Middle frontal gyrus (tissue), 1 donor: ENCODE measurements at regions not wholly inside any gene's neighbourhood (a gene's known extent, or its start where the extent isn't known, plus 50 kb on each side); places are given as distances from the start of the nearest gene placed in this dataset.

ENCODE experiments used
- DNase-seq: peaks from one replicate; pipeline ENCODE4 v3.0.0-alpha.2; 2015; ENCODE audit warnings: low spot score; ENCODE audit errors: extremely low spot score

DNA sequence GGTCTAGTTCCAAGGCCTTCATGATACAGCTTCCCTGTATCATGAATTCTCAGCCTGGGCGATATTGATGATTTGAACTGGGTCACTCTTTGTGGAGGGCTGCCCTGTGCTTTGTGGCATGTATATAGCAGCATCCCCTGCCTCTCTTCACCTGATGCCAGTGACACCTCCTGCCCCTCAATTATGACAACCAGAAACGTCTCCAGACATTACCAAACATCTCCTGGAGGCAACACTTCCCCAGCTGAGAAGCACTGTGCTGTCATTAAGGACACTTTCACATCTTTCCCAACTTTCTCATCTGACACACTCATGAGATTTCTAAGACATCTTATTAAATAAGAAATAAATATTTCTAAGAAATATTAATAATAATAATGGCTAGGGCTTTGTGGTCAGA is 315.3 kb downstream of the BCL11B start:
- no peak for DNase-seq

DNA sequence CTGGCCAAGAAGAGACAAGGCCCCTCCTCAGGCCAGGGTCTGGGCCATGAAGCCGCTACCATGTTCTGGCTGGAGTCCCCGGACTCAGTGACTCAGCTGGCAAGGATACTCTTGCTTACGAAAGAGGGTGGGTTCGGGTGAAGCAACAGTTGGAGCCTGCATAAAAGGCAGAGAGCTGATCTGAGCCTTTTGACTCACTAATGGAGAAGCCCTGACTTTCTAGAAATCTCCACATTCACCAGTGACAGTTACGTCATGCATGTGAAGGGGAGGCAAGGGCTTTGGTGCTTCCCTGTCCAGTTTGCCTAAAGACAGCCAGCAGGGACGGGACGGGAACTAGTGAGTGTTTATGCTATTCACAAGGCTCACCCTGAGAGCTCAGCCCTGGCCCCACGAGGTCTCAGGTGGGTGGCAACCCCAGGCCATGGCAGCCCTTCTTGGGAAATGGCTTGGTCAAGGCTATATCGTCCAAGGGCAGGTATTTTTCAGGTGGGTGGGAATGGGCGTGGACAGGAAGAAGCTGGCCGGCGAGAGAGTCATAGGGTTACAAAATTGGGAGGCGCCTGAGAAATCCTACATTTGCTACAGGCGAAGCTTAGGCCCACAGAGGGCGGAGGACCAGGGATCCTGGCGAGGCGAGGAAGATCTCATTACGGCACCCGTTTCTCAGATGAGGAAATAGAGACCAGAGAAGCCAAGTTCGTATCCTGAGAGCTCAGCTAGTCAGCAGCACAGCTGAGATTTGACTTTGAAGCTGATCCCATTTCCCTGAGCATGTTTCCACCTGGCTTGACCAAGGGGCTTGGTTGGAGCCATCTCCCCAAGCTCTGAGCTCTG is 314.6 kb downstream of the BCL11B start:
- no peak for DNase-seq

- no peak for DNase-seq
Observed at GRCh38 chr14:98958048-98958631, 313.9 kb downstream of the BCL11B start.

DNA sequence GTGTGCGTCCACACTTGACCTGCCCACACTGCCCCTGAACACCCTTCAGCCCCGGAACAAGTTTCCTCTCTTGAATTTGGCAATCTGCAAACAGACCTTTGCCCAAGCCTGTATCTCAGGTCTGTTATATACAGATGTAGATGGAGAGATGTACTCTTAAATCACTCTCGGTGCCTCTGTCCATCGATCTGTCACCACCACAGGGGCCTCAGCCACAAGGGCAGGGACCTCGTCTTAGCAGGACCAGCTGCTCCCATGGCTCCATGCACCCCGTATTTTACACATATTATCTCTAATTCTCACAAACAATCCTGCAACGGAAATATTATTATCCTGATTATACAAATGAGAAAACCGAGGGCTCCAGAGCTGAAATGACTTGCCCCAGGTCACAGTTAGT is 313.4 kb downstream of the BCL11B start:
- no peak for DNase-seq

- DNase-seq = no peak
Observed at GRCh38 chr14:98959410-98959809, 312.6 kb downstream of the BCL11B start.

DNA sequence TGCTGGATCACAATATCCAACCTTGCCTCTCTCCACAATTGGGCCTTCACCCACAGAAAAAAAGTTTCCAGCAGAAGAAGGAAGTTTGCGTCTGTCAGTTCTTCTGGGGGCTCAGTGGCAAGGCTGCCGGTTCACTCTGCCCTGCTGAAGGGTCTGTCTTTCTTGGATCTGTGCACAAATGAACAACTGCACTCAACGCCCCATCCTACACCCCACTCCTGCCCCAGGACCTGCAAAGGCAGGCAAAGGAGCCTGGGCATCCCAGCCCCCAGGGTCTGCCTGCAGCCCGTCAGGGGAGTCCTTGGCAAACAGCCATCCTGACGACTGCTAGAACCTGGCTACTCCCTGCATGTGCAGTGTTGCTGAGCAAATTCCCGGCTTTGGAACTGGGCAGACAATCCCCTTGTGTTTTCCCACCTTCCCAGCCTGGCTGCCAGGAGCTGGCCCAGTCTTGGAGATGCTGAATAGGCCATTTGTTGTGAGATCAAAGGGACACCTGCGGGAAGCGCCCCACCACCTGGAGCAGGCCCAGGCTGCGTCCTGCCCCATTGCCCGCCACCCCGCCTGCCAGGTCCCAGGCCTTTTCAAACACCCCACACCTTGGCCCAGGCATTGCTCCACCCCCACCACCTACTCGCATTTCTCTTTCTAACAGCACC is 311.9 kb downstream of the BCL11B start:
- no peak for DNase-seq

- no peak for DNase-seq
Observed at GRCh38 chr14:98960617-98961013, 311.4 kb downstream of the BCL11B start.

DNA sequence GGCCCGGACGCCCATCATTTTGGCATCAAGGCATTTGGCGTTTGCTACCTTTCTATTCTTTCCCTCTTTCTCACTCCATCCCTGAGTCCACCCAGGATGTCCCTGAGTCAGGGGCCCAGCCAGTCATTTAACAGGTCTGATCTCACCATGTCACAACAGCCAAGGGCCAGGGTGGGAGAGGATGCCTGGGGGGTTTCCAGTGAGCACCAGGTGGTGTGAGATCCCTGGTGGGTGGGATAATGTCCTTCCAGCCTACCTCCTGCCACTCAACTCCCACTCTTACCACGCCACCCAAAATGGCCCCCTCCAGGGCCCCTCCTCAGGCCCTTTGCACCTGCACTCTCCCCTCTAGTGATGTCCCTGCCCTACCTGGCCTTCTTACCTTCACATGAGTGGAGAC is 310.8 kb downstream of the BCL11B start:
- DNase-seq = no peak

DNA sequence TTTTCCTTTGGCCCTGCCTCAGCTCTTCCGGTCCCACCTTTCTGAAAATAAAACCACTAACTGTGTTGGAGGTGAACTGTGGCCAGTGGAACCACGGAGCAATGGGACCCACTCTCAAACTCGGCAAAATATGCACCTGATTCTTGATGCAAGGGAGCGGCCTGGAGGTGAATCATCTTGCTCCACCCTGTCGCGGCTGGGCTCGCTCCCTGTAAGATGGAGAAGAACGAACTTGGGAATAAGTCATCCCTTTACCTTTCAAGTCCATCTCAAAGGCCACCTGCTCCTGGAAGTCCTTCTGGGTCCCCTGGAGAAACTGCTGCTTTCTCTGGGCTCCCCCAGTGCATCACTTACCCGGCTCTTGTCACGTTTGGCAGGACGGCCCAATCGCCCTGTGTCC is 309.9 kb downstream of the BCL11B start:
- no peak for DNase-seq

DNA sequence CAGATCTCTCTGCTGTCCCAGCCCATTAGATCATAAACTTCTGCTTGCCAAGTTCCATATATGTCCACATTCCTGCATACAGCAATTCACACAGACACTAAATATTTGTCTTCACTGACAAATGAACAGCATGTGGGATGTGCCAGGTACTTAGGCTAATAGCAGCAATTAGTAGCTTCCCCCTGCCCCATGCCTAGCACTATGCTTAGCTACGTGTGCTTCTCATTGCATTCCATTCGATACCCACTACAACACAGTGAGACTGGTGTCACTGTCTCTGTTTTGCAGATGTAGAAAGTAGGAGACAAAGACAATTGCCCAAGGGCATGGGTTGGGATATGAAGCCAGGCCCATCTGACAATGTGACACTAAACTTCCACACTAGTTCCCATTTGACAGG is 308.4 kb downstream of the BCL11B start:
- DNase-seq = no peak

DNA sequence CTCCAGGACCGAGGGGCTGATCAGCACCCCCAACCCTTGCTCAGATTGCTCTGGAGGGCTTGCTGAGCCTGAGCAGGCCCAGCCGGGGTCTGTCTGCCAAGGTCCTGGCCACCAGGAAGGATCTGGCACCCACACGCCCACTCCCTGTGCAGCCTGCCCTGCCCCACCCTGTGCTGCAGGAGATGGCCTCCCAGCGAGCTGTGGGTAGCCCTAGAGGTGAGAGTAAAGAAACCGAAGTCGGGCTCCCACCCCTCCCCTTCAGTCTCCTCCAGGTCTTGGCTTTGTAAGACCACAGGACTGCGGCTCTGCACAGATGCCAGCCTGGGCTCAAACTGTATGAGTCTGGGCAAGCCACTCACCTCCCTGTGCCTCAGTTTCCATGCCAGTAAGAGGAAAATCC is 307.8 kb downstream of the BCL11B start:
- DNase-seq = no peak

DNA sequence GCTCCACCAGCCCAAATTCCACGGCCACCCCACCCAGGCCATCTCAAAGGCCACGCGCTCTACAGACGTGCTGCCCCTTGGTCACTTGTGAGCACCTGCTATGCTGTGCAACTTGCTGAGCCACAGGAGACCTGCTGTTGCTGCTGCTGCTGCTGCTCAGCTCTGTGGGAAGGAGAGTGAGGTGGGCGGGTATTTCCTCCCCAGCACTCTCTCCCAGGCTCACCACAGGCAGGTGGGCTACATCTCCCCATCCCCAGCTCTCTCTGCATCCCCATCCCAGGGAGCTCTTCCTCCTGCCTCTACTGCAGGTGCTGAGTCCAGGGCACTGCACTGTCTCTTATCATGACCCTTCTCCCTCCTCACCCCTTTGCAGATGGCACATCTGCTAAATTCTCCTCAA is 306.9 kb downstream of the BCL11B start:
- no peak for DNase-seq

DNA sequence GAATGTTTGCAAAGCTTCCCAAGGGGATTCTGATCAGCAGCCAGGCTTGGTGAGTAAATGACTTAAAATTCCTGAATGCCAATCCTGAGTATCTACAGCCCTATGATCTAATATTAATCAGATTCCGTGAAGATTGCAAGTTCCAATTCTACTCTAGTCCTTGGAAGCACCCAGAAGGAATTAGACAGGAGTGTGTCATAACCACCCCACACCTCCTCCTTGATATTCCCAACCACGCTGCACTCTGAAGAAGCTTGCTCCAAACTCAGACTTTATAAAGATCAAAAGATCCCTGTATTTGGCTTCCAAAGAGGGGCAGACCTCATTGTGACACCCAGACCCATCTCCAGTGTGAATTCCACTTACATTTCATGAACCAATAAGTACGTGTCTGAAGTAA is 306.0 kb downstream of the BCL11B start:
- DNase-seq = no peak

DNA sequence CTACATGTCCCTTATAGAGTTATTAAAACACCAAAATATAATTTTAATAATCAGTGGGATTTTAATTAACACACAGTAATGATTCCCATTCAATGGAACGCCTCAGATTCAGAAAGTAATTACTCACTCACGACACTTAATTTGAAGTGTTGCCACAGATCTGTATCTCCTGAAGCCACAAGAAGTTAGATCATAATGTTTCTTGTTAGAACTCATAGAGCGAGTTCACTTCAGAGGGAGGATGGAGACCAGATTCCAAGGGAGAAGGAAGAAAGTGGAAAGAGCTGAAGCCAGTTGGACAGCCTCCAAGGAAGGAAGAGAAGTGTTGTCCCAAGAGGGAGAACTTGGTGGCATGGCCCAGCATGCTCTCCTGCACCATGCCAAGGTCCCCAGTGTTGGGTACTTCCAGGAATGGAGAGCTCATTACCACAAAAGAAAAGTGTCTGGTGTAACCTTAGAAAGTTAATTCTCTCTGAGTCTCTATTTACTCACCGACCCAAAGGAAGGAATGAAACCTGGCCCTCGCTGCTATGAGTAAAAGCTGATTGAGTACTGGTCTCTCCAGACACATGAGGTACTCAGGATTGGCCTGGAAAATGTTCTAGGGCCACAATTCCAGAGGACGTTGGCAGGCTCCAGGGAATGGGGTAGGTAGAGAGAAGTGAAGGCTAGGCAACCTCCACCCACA is 305.4 kb downstream of the BCL11B start:
- no peak for DNase-seq

- no peak for DNase-seq
Observed at GRCh38 chr14:98974113-98974512, 297.9 kb downstream of the BCL11B start.

- no peak for DNase-seq
Observed at GRCh38 chr14:98976271-98976670, 295.7 kb downstream of the BCL11B start.

DNA sequence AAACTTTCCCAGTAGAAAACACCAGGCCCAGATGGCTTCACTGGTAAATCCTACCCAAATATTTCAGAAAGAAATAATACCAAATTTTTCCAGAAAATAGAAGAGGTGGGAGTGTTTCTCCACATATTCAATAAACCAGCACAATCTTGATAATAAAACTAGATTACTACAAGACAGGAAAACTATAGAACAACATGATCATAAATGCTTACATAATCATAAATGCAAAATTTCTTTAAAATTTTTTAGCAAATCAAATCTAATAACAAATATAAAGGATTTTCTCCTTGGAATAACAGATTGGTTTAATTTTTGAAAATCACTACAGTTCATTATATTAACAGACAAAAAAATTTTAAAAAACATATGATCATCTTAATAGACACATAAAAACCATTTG is 294.5 kb downstream of the BCL11B start:
- DNase-seq = no peak

GRCh38 chr14:98982986-98983385 is 289.0 kb downstream of the BCL11B start:
- no peak for DNase-seq

DNA sequence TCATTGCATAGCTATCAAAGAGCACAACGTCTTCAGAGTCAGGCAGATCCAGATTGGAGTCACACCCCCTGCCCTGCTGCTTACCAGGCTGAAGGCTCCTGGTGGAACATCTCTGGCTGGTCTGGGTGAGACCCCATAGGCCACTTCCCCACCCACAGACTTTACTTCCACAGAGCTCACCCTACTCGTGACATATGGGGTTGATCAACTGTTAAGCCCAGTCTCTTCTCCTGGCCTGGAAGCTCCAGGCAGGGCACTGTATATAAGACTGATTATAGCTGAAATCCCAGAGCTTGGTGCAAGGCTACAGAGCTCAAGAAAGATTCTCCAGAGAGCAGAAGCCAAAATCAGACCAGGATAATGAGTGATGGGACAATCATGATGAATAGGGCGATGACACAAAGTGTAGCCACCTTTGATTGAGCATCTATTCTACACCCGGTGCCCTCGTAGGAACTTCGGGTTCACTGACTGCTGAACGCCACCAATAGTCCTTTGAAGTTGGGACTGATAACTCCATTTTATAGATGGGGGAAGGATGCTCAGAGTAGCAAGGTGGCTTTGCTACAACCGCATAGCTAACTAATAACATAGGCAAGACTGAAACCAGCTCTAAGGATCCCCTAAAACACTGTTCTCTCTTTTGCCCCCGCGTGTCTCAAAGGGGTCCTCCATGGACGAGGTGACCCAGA is 287.8 kb downstream of the BCL11B start:
- no peak for DNase-seq

DNA sequence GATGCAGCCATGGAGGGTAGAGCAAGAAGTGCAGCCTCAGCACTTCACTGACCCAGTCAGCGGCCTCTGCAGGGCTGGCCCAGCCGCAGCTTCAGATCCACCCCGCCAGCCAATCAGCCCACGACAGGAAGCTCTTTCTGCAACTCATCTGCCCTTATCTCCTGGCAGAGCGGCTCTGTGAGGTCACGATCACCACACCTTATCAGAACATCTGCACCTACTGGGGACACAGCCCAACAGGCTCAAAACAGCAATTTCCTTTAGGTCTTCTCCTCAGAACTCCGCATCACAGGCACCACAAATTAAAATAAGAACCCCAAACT is 287.3 kb downstream of the BCL11B start:
- no peak for DNase-seq

DNA sequence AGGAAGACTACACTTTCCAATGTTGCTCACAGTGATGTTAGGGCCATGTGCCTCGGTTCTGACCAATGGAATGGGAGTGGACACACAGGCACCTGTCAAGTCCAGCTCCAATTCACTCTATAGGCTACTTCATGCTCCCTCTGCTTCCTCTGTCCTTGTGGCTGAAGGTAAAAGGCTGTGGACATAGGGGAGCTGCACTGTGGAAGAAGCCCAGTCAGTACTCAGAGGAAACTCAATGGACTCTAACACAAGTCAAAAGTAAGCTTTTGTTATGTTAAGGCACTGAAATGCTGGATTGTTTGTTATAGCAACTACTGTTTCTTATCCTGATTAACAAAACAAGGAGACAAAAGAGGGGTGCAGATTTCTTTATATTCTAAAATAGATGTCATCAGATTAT is 278.2 kb downstream of the BCL11B start:
- no peak for DNase-seq

DNA sequence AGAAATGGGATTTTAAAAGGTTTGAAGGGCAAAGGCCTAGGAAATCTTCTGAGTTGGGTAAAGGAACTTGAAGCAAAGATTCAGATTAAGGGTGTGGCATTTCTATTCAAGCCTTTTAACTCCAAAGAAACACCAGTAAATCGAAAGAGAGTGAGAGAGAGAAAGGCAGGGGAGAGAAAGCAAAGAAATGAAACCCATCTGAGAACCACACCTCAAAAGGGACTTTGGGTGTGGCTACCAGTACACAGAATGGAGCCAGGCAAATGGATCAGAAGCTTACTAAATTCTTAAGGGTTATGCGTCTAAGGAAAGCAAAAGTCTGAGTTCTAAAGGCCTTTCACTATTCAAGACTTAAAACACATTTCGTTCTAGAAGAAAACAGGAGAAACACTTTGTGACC is 277.4 kb downstream of the BCL11B start:
- no peak for DNase-seq
